BLaER1 (cell line): ENCODE measurements at regions not wholly inside any gene's neighbourhood (a gene's known extent, or its start where the extent isn't known, plus 50 kb on each side); places are given as distances from the start of the nearest gene placed in this dataset.
A peak's percentile ranks its signal among the peaks of the same experiment; 100 is the strongest.

Experiments
- H3K27ac ChIP-seq: shearing (Covaris generic); formaldehyde crosslinking; 2 replicates; pipeline ENCODE4 v1.8.1; 2022
- H3K27me3 ChIP-seq: shearing (Covaris generic); formaldehyde crosslinking; 2 replicates; pipeline ENCODE4 v1.8.1; 2022
- H3K36me3 ChIP-seq: shearing (Covaris generic); formaldehyde crosslinking; 2 replicates; pipeline ENCODE4 v1.8.1; 2022
- H3K4me1 ChIP-seq: shearing (Covaris generic); formaldehyde crosslinking; 2 replicates; pipeline ENCODE4 v1.8.1; 2022
- H3K4me2 ChIP-seq: shearing (Covaris generic); formaldehyde crosslinking; 2 replicates; pipeline ENCODE4 v1.8.1; 2022
- H3K4me3 ChIP-seq: shearing (Covaris generic); formaldehyde crosslinking; 2 replicates; pipeline ENCODE4 v1.8.1; 2022
- H3K9ac ChIP-seq: shearing (Covaris generic); formaldehyde crosslinking; 2 replicates; pipeline ENCODE4 v1.8.1; 2022
- H3K9me3 ChIP-seq: shearing (Covaris generic); formaldehyde crosslinking; 2 replicates; pipeline ENCODE4 v1.8.1; 2022
- H4K20me1 ChIP-seq: shearing (Covaris generic); formaldehyde crosslinking; 2 replicates; pipeline ENCODE4 v1.8.1; 2022
- Cebpa-rat ChIP-seq: shearing (Covaris generic); IDR thresholded peaks from 2 replicates; pipeline ENCODE4 v1.8.1; 2022

DNA sequence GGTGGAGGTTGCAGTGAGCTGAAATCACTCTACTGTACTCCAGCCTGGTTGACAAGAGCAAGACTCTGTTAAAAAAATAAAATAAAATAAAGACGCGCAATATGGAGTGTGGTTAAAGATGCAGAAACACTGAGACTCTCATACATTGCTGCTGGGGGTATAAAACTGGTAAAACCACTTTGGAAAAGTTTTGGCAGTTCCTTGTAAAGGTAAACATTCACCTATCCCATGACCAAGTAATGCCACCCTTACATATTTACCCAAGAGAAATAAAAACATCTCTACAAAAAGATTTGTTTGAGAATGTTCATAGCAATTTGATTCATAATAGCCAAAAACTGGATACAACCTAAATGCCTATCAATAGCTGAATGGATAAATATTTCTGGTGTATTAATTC, 398.5 kb downstream of the PDCD6IP start:
- no peak overlapping the region for H3K9ac ChIP-seq
- H3K9me3 ChIP-seq: no peaks in the 10 kb centered on the region
- H4K20me1 ChIP-seq: no peaks in the 10 kb centered on the region
- H3K4me1 ChIP-seq: peaks cover 45% of the 10 kb centered on the region
- no peaks in the 10 kb centered on the region for H3K36me3 ChIP-seq
- no peaks in the 10 kb centered on the region for H3K27me3 ChIP-seq
- H3K4me3 ChIP-seq: no peak overlapping the region
- no peak for TF ChIP-seq Cebpa-rat
- H3K27ac ChIP-seq: no peak overlapping the region
- no peak overlapping the region for H3K4me2 ChIP-seq

DNA sequence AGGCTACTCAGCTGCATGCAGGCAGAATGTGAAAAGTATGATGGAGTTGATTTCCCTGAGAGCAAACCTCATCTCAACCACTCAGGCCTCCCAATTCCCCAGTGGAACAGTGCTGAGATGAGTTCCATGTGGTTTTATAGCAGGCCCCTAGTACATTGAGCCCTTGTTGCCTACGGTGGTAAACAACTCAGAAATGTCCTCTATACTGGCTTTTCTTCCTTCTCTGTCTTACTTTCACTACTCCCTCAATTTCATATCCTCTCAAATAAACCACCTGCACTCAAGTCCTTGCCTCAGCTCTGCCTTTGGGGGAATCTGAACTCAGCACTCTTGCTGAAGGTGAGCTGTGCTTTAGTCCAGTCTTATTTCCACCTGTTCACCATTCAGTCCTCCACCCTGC, 399.9 kb downstream of the PDCD6IP start:
- peak overlapping the region; percentile 48 for H3K4me2 ChIP-seq
- H3K9me3 ChIP-seq: no peaks in the 10 kb centered on the region
- H3K9ac ChIP-seq: no peak overlapping the region; the same call in 1 of the 2 replicates
- no peak for TF ChIP-seq Cebpa-rat
- H4K20me1 ChIP-seq: no peaks in the 10 kb centered on the region
- H3K27me3 ChIP-seq: no peaks in the 10 kb centered on the region
- peaks cover 45% of the 10 kb centered on the region for H3K4me1 ChIP-seq
- H3K36me3 ChIP-seq: no peaks in the 10 kb centered on the region
- H3K27ac ChIP-seq: peak overlapping the region; percentile 66
- 0 out of 2 replicates have a peak overlapping the region, but pooled peaks have one; percentile 13 for H3K4me3 ChIP-seq

DNA sequence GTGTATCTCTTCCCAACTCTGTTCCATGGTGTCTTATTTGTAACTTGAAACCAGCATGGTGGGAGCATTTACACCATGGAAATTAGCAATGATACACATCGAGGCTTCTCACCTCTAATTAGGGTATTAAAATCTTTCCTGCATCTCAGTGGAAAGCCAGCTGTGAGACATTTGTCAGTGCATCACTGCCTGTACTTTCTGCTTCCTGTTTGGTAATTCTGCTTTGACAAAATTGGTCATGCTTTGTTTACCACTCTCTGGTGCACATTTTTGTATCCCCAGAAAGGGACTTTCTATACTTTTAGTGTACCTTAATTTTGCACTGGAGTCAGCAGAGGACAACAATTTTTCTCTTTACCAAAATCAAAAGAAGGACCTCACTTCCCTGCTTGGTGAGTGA, 402.1 kb downstream of the PDCD6IP start:
- peak overlapping the region; percentile 58 for H3K27ac ChIP-seq
- no peak for TF ChIP-seq Cebpa-rat
- H3K9me3 ChIP-seq: no peaks in the 10 kb centered on the region
- H3K36me3 ChIP-seq: no peaks in the 10 kb centered on the region
- H4K20me1 ChIP-seq: no peaks in the 10 kb centered on the region
- peaks cover 45% of the 10 kb centered on the region for H3K4me1 ChIP-seq
- H3K4me3 ChIP-seq: no peak overlapping the region
- H3K27me3 ChIP-seq: no peaks in the 10 kb centered on the region
- H3K9ac ChIP-seq: peak overlapping the region; percentile 32; the same call in 1 of the 2 replicates
- H3K4me2 ChIP-seq: peak overlapping the region; percentile 48

DNA sequence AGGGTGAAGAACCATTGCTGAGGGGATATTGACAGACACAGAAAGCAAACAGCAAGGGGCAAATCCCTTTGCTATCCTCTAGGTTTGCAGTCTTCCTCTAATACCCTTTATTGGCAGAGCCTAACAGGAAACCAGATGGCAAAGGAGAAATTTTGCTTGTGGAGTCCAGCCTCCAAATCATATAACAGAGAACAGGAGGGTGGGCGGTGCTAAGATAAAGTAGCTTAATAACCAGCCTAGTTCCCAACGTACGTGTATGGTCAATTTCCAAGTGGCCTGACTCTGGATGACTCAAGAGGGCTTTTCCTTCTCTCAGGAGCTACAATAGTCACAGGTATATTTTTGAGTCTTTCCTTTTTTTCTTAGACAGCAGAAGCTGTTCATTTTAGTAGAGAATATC, 404.5 kb downstream of the PDCD6IP start:
- Histone ChIP-seq H4K20me1 (no peaks in the 10 kb centered on the region), H3K9me3 (no peaks in the 10 kb centered on the region), H3K9ac (no peak overlapping the region), H3K27me3 (no peaks in the 10 kb centered on the region), H3K27ac (no peak overlapping the region), H3K4me3 (no peak overlapping the region), H3K4me1 (peaks cover 35% of the 10 kb centered on the region), H3K36me3 (no peaks in the 10 kb centered on the region), H3K4me2 (no peak overlapping the region)
- no peak for TF ChIP-seq Cebpa-rat

DNA sequence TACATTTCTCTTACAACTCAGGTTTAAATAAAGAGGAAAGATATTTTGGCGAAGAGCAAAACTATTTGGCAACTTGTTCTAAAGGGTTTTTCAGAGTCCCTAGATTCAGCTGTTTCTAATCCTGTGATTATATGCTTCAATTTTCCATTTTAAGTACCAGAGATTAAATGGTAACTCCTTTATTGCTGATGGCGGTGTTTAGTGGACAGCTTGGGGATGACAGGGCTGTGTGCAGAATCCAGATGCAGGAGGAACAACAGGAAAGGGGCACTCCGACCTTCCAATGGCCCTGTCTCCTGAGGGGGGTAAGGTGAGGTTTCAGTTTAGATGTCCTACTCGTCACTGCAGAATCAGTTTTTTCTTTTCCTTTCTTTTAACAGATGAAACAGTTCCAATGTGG, 405.0 kb downstream of the PDCD6IP start:
- Histone ChIP-seq H3K36me3 (no peaks in the 10 kb centered on the region), H4K20me1 (no peaks in the 10 kb centered on the region), H3K4me2 (no peak overlapping the region), H3K9ac (no peak overlapping the region), H3K27ac (no peak overlapping the region), H3K4me3 (no peak overlapping the region), H3K27me3 (no peaks in the 10 kb centered on the region), H3K4me1 (peaks cover 31% of the 10 kb centered on the region), H3K9me3 (no peaks in the 10 kb centered on the region)
- TF ChIP-seq Cebpa-rat: no peak

DNA sequence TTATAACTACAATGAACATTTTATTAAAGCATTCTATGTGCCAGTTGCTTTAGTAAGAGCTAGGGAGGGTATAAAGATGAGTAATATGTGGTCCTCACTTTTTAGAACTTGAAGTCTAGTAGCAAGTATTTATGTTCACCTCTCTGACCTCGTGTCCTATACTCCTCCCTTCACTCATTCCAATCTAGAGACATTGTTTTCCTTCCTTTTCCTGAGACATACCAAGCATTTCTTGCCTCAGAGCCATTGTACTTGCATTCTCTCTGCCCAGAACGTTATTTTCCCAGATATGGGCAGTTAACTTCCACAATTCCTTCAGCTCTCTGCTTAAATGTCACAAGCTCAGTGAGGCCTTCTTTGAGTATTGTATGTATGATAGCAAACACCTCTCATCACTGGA, 408.6 kb downstream of the PDCD6IP start:
- Histone ChIP-seq H3K9ac (no peak overlapping the region), H3K27ac (no peak overlapping the region), H3K27me3 (no peaks in the 10 kb centered on the region), H3K9me3 (no peaks in the 10 kb centered on the region), H3K4me1 (peaks cover under 1% of the 10 kb centered on the region; the same call in 1 of the 2 replicates), H4K20me1 (no peaks in the 10 kb centered on the region), H3K36me3 (no peaks in the 10 kb centered on the region), H3K4me2 (no peak overlapping the region), H3K4me3 (no peak overlapping the region)
- TF ChIP-seq Cebpa-rat: no peak

DNA sequence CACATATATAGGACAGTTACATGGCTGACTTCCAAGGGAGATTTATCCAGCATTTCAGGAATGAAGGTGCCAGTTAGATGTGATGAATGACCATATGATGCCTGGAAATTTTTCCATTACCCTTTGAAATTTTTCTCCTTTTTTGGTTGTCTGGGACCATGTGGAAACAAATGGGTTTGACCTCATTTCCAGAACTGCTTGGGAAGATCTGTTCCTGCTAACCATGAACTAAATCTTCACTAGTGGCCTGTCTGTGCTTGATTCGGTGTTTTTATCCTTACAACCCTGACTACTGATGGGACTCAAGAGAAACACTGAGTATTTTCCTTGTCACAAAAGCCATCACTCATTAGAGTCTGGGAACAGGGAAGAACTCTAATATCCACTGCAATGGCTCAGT, 409.4 kb downstream of the PDCD6IP start:
- H3K4me3 ChIP-seq: no peak overlapping the region

DNA sequence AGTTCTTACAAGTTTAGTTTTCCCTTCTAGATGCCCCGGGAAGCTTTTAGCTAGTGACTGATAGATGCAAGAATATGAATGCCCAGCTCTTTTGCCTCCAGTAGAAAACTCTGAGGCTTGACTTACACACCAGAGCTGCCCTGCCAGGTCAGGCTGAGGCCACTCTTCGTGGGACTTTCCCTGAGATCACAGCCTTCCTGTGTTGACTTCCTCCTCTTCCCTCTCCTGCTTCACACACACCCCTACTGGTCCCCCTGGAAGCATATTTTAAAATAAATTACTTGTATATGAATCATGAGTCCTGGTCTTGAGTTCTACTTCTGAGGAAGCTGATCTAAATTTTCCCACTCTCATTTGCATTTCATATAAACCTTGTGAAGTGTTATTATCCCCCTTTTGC, 413.7 kb downstream of the PDCD6IP start:
- H3K9me3 ChIP-seq: no peaks in the 10 kb centered on the region
- no peak overlapping the region for H3K9ac ChIP-seq
- H3K36me3 ChIP-seq: no peaks in the 10 kb centered on the region
- peaks cover 9% of the 10 kb centered on the region; the same call in 1 of the 2 replicates for H3K4me1 ChIP-seq
- H3K27ac ChIP-seq: no peak overlapping the region
- no peaks in the 10 kb centered on the region for H4K20me1 ChIP-seq
- no peaks in the 10 kb centered on the region for H3K27me3 ChIP-seq
- no peak overlapping the region for H3K4me2 ChIP-seq
- no peak for TF ChIP-seq Cebpa-rat
- H3K4me3 ChIP-seq: no peak overlapping the region

More for the DNA sequence above, 409.4 kb downstream of the PDCD6IP start:
- H3K36me3 ChIP-seq: no peaks in the 10 kb centered on the region
- H3K27me3 ChIP-seq: no peaks in the 10 kb centered on the region
- no peak overlapping the region for H3K4me2 ChIP-seq
- TF ChIP-seq Cebpa-rat: no peak
- no peak overlapping the region for H3K9ac ChIP-seq
- H4K20me1 ChIP-seq: no peaks in the 10 kb centered on the region
- peaks cover 4% of the 10 kb centered on the region; the same call in 1 of the 2 replicates for H3K4me1 ChIP-seq
- no peak overlapping the region for H3K27ac ChIP-seq
- H3K9me3 ChIP-seq: no peaks in the 10 kb centered on the region

DNA sequence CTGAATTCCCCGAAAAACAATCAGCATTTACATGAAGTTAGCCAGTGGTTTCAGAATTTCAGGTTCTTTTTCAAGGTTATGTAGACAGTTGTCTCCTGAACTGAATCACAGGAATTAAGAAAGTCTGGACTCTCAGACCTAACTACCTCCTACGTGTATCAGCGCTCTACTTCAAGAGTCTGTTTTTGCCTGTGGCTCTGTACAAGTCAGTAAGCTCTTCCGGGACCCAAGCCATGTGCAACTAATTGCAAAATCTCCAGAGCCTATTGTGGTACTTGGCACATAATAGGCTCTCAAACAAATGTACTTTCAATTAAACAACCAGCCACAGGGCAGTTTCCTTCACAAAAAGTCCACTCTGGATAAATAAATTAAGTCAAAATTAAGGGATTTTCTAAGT, 414.2 kb downstream of the PDCD6IP start:
- peaks cover 9% of the 10 kb centered on the region; the same call in 1 of the 2 replicates for H3K4me1 ChIP-seq
- no peaks in the 10 kb centered on the region for H3K27me3 ChIP-seq
- TF ChIP-seq Cebpa-rat: no peak
- no peak overlapping the region for H3K4me3 ChIP-seq
- no peak overlapping the region for H3K9ac ChIP-seq
- no peaks in the 10 kb centered on the region for H3K36me3 ChIP-seq
- H3K27ac ChIP-seq: no peak overlapping the region
- H3K9me3 ChIP-seq: no peaks in the 10 kb centered on the region
- no peak overlapping the region for H3K4me2 ChIP-seq
- H4K20me1 ChIP-seq: no peaks in the 10 kb centered on the region

DNA sequence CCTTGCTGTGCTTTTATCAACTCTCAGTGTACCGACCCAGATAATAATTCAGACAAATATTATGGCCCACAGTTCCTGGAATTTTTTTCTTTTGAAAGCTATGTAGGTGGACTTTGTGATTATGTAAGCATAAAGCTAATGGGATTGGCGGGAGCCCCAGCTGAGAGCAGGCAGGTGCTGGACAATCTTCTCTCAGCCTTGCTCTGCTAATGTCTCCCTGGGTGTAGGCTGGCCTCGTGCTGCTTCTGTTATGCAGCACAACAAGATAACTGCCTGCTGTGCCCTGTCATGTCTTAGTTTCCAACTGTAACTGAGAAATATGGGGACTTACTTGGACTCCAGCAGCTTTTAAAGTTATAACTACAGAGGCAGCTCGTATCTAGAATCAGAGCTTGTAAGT, 415.0 kb downstream of the PDCD6IP start:
- Histone ChIP-seq H3K4me3 (no peak overlapping the region), H3K4me2 (no peak overlapping the region), H3K9ac (no peak overlapping the region), H3K36me3 (no peaks in the 10 kb centered on the region), H3K27ac (no peak overlapping the region), H3K9me3 (no peaks in the 10 kb centered on the region), H4K20me1 (no peaks in the 10 kb centered on the region), H3K27me3 (no peaks in the 10 kb centered on the region), H3K4me1 (peaks cover 9% of the 10 kb centered on the region; the same call in 1 of the 2 replicates)
- no peak for TF ChIP-seq Cebpa-rat
